ENCODE measurements at regions not wholly inside any gene's neighbourhood (a gene's known extent, or its start where the extent isn't known, plus 50 kb on each side); places are given as distances from the start of the nearest gene placed in this dataset.

GRCh38 chr7:84529480-84530205 lies 335.1 kb upstream of the SEMA3A start:
- TF ChIP-seq CTCF (IDR thresholded peaks at IDR 0.05; ENCODE audit: borderline replicate concordance, extremely low read depth, low read length, poor library complexity, severe bottlenecking), result no peak
- no peak for TF ChIP-seq EZH2 (IDR thresholded peaks at IDR 0.05; ENCODE audit: borderline replicate concordance, low read depth, low read length, severe bottlenecking)

Measured in DND-41 (cell line).